Glomerular visceral epithelial cell (primary cell): ENCODE measurements at regions not wholly inside any gene's neighbourhood (a gene's known extent, or its start where the extent isn't known, plus 50 kb on each side); places are given as distances from the start of the nearest gene placed in this dataset.
"Not testable (repeated sequence)": the region's sequence is repeated elsewhere in the genome, so short reads cannot be mapped to it uniquely, and the experiment has no call there.

Experiments
- DNase-seq: peaks from one replicate; pipeline ENCODE4 v3.0.0-alpha.2; 2016; ENCODE audit errors: extremely low spot score

DNA sequence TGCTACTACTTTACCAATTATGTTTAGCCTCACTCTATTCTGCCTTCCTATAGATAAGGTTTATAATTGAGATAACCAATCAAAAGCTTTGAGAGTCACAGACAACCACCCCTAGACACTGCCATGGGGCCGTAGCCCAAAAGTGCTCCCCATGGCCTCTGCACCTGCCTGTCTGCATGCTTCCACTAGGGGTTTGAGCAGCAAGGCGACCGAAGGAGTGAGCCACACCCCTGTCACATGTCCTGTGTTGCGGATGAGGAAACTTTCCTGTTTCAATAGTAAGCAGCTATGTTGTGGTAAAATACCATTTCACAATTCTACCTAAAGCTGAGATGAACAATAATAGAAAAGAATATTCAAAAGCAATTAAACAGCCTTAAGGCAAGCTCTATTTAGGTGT is 856.0 kb upstream of the FRG1 start:
- no peak for DNase-seq

DNA sequence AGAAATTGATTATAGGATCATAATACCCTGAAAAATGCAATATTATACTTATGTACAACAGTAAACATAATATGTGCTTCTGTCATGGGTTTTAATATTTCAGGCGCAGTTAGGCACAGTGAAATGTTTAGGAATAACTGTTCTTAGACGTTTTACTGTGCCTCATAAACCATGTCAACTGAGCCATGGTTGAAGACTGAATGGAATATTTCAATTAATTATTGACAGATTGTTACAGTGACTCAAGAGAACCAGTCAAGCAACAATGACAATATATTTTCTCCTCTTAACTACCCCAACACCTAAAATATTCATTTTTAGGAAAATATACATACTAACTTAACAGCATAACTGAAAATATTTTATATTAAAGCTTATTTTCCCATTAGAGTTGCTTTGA is 852.7 kb upstream of the FRG1 start:
- no peak for DNase-seq

- peak; percentile 3 for DNase-seq
Measured at GRCh38 chr4:189088780-189089179, 851.9 kb upstream of the FRG1 start.

DNA sequence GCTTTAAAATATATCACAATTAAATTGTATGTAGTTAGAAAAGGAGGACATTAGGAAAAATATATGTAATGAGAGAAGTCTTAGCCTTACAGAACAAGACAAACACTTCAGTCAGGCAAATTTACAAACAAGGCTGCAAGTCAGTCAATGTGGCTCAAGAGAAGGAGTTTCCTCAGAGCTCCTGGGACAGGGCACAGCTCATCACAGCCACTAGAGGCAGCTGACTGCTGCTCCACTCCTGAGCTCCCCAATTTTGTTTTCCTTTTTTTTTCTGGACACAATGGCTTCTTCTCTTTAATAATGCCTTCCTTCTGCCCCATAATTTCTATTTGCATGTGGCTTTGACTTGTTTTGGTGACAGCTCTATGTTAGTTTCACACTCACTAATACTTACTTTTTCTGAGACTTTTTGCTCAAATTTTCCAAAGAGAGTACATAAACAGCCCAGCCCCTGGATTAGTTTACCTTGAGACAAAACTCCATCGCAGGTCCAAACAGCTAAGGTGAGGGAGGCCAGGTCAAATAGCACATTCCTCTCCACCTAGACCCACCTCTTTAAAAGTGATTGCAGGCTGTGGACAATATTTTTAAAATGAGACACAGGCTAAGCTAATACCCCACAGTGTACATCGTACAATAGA is 850.4 kb upstream of the FRG1 start:
- peak; percentile 3 for DNase-seq

DNA sequence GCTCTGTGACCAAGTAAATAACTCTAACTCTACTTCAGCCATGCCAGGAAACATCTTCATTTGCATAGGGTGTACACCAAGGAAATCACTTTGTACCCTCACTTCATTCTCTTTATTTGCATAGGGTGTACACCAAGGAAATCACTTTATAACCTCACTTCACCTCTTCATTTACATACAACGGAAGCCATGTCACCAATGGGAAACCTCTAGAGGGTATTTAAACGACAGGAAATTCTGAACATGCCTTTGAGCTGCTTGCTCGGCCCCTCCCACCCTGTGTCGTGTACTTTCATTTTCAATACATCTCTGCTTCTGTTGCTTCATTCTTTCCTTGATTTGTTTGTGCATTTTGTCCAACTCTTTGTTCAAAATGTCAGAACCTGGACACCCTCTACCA is 848.1 kb upstream of the FRG1 start:
- no peak for DNase-seq

- no peak for DNase-seq
Measured at GRCh38 chr4:189096108-189096507, 844.6 kb upstream of the FRG1 start.

- no peak for DNase-seq
Measured at GRCh38 chr4:189096717-189097116, 844.0 kb upstream of the FRG1 start.

- no peak for DNase-seq
Measured at GRCh38 chr4:189098932-189099696, 841.6 kb upstream of the FRG1 start.

GRCh38 chr4:189113389-189113888 is 827.2 kb upstream of the FRG1 start:
- DNase-seq: no peak

GRCh38 chr4:189117426-189117825 is 823.2 kb upstream of the FRG1 start:
- no peak for DNase-seq

GRCh38 chr4:189121336-189121735 is 819.3 kb upstream of the FRG1 start:
- no peak for DNase-seq

DNA sequence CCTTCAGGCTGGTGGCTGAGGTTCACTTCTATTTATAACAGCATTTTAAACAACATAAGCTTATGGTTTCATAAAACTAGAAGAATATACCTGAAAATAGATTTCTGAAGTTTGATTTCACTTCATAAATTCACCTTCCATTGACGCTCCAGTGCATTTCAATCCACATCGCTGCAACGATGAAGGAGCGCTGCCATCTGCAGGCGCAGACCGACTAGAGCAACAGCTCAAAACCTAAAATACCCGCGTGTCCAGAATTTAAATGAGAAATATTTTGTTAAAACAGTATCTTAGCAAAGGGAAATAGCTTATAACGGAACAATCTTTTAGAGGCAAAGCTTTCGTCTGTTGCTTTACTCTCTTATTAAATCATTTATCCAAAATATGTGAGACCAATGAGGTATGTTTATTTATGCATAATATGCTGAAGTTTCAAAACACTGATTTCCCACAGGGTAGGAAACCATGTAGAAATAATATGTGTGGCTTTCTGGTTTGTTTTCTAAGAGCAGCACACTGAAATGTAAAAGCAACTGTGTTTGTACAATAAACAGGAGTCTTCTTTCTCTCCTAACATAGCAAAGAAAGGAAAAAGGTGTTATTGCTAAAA is 816.4 kb upstream of the FRG1 start:
- DNase-seq: peak; percentile 39

DNA sequence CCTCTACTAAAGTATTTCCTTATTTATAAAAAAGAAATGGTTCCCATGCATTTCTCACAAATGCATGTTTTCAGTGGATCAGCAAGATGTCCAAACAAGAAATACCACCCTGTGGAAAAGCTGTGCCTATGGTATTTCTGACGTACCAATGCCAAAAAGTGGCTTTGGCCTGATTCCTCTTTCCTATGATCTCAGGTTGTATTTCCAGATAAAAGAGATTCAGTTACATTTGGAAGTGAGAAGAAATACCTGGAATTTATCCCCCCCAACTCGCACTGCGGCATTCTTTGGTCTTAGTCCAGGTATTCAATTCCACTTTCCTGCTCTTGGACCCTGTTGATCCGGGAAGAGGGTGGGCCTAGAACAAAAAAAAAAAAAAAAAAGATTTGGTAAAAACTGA is 815.9 kb upstream of the FRG1 start:
- no peak for DNase-seq

DNA sequence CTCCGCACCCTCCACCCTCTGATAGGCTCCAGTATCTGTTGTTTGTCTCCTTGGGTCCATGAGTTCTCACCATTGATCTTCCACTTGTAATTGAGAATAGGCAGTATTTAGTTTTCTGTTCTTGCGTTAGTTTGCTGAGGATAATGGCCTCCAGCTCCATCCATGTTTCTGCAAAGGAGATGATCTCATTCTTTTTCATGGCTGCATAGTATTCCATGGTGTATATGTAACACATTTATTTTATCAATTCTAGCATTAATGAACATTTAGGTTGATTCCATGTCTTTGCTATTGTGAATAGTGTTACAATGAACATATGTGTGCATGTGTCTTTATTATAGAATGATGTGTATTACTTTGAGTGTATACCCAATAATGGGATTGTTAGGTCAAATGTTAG is 814.6 kb upstream of the FRG1 start:
- DNase-seq: no peak

- no peak for DNase-seq
Measured at GRCh38 chr4:189128341-189128740, 812.3 kb upstream of the FRG1 start.

DNA sequence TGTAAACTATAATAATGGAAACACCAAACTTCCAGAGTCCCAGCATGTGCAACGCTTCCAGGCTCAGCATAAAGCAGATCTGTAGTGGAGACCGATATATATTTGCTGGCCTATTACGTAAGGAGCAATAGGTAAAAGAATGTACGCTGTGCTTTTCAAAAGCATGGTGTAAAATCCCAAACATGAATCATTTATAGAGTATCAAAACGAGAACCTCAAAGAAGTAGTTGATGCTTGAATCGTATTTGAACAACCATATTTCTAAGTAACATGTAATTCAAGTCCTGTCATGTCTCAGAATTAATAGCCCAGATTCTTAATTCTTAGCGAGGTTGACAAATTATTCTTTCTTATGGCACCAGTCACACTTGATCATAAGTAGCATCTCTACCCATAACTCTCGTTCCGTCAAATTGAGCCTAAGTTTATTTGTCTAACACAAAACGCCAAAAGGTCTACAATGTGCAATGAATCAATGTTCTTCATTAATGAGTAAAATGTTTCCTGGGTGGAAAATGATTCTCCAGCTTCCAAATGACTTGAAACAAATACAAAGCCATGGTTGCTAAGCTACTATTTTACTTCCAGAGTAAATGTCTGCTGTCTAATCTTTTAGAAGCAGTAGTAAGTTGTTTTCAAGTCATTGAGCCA is 811.5 kb upstream of the FRG1 start:
- DNase-seq: no peak

- DNase-seq: no peak
Measured at GRCh38 chr4:189131118-189131517, 809.6 kb upstream of the FRG1 start.

- no peak for DNase-seq
Measured at GRCh38 chr4:189136462-189136861, 804.2 kb upstream of the FRG1 start.

DNA sequence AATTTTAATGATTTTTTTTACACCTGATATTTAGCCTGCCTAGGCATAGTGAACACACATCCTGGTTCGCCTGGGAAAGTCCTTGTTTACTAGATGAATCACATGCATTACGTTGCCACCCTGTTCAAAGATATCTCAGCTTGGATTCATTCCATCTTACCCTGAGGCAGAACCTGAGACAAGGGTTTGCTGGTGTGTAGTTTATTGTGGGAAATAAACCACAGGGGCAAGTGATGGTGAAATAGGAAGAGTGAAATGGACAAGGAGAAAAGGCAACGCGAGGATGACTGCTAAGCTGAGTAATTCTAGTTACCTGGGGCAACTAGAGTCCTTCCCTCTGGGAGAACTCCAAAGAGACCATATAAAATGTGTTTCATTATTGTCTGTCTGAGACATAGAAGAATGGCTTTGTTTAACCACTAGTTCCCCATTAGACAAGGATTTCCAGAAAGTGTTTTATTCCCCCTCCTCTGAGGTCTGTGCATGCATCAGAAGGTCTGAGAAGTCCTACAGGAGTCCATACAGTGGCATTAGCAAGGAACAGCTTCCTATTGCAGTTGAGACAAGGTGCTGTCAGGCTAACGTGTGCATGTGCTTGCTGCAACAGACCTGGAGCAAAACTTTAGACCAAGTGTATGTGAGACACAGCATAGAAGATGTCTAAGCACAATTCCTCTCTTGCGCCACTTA is 797.3 kb upstream of the FRG1 start:
- DNase-seq: peak; percentile 54

DNA sequence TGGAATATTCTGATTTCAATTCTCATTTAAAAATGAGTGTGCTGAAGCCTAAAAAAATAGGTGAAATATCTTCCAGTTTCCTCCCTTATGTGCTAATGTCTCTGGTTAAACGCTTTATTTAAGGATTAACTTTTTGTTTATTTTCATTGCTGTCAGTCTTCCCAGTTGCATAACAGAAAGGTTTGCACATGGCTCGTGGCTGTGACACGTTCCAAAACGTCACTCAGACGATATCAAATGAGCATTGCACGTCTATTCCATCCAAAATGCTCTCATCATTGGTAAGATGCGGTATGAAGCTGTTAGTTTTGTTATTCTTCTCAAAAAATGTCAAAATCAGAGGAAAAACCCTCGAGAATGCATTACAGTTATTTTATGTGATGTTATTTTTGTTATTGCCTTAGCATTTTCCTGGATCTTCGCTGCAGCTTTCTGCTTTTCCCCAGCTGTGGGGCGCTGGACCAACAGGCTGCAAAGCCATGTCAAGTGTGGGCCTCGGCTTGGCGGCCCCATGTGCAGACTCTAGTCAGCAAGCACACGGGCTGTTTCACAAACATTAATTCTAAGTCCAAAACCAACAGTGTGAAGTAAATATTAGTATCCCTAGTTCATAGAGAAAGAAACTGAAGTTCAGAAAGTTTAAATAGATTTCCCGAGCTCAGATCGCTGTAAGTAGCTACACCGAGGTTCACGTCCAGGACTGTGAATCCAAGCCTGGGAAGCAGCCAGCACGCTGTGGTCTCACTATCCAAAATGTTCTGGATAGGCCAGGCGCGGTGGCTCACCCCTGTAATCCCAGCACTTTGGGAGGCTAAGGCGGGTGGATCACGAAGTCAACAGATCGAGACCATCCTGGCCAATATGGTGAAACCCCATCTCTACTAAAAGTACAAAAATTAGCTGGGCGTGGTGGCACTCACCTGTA is 793.4 kb upstream of the FRG1 start:
- no peak for DNase-seq

DNA sequence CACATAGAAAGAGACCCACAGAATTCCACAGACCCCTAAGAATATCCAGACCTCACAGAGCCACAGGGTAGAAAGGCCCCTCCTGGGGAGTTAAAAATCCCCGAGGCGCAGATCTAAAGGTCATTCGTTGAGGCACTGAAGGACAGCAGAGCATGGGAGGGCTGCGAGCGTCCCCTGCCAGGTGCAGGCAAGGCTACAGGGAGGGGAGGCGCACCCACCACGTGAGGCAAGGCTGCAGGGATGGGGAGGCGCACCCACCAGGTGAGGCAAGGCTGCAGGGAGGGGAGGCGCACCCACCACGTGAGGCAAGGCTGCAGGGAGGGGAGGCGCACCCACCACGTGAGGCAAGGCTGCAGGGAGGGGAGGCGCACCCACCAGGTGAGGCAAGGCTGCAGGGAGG is 785.6 kb upstream of the FRG1 start:
- not testable (repeated sequence) for DNase-seq
